AG09319 (cell line): ENCODE measurements at regions not wholly inside any gene's neighbourhood (a gene's known extent, or its start where the extent isn't known, plus 50 kb on each side); places are given as distances from the start of the nearest gene placed in this dataset.

Experiments
- DNase-seq: peaks from one replicate; pipeline ENCODE4 v3.0.0-alpha.2; 2010; ENCODE audit warnings: low read depth; ENCODE audit errors: extremely low read depth
- TF ChIP-seq, protein P1 (sequence below): IDR thresholded peaks from 2 replicates; pipeline ENCODE4 v1.5.1; 2011; ENCODE audit warnings: low read depth, mild to moderate bottlenecking, inconsistent platforms, low read length, moderate library complexity

DNA sequence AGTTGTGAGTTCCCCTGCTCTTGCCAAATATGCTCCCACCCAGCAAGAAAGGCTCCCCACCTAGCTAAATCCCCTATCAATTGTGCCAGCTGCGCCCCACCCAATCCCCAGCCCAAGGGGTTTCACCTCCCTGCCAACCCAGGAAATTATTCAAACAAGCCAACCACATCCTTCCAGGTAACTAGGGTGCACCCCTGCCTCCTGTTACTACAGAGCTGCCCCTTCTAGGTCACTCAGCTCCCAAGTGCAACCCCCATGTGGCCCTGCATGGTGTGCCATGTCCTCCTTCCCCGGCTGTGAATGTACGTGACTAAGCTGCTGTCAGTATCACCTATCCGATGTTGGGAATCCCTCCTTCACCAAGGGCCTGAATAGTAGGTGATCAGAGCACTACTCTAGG lies 91.2 kb upstream of the LDAH start:
- TF ChIP-seq, protein P1, sequence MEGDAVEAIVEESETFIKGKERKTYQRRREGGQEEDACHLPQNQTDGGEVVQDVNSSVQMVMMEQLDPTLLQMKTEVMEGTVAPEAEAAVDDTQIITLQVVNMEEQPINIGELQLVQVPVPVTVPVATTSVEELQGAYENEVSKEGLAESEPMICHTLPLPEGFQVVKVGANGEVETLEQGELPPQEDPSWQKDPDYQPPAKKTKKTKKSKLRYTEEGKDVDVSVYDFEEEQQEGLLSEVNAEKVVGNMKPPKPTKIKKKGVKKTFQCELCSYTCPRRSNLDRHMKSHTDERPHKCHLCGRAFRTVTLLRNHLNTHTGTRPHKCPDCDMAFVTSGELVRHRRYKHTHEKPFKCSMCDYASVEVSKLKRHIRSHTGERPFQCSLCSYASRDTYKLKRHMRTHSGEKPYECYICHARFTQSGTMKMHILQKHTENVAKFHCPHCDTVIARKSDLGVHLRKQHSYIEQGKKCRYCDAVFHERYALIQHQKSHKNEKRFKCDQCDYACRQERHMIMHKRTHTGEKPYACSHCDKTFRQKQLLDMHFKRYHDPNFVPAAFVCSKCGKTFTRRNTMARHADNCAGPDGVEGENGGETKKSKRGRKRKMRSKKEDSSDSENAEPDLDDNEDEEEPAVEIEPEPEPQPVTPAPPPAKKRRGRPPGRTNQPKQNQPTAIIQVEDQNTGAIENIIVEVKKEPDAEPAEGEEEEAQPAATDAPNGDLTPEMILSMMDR, result no peak
- no peak for DNase-seq

DNA sequence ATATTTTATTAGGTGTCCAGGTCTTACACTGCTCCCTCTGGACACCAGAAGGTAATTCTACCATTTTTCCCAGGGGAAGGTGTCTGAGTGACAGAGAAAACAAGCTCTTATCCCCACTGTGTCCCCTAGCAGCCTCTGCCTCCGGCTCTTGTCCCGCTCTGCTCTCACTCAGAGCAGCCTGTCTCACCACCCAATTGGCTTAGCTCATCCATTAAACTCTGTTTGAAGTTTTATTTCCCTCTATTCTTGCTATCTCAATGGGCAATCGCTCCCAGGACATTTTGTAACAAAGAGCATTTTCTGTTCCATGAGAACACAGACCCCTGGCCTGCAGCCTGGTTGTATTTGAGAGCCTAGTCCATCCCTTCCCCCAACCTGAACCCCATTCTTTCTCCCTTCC lies 90.6 kb upstream of the LDAH start:
- DNase-seq, result no peak
- TF ChIP-seq, protein P1, result no peak

DNA sequence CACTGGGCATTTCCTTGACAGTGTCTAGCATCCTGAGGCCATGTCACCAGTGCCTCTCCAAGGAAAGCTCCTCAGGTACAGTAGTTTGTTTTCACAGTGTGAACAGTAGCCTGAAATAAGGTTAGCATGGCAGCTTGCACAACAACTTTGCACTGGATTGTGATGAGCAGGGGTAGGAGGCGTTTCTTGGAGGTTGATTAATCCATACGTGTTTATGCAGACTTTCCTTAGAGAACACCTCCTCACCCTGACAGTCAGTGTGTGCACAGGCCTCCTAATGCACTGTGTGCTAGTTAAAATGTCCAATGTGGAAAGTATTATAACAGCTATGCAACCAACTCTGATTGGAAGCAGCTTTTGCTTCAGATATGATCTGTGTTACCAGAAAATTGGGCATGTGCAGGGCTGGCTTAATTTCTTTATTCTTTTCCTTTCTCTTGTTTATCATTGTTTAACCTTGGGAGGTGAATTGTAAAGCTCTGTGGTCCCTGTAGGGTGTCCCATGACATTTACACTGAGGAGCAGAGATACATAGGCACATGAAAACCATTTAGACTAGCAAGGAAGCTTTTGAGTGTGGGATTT lies 77.2 kb upstream of the LDAH start:
- DNase-seq, result no peak
- TF ChIP-seq, protein P1, result no peak

DNA sequence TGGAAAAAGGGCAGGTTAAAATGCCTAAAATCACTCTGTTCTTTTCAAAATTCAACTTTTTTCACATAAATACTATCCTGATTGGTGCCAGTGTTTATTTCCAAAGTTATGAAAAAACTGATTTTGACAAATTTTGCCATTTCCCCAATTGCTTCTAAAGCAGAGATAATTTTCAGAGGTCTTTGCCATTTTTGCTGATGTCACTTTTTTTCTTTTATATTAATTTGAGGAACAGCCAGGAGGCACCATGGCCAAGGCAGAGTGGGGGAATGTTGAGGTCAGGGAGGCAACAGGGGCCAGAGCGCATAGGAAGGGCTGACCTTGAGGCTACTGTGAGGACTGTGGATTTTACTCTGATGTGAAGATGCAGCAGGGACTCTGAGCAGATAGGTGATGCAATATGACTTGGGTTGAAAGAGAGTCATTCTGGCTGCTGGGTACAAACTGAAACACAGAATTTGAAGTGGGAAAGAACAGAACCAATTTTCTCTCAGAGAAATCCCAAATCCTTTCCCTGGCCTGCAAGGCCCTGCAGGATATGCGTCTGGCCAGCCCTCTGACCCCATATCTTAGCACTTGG lies 75.1 kb upstream of the LDAH start:
- DNase-seq, result no peak
- TF ChIP-seq, protein P1, result no peak

DNA sequence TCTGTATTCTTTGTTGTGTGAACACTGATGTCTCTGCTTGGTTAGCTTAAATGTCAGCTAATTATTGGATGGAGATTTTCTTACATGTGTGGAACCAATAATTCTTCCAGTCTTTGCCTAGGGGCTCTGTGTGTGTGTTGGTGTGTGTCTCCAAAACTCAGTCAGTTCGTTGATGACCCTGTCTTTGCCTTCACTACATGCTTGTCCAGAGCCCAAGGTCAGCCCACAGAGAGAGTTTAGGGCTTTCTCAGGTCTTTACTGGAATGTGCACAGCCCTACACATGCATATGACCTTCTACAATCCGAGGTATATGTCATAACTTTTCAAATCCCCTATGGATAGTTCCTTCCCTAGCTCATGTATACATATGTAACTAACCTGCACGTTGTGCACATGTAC lies 74.1 kb upstream of the LDAH start:
- TF ChIP-seq, protein P1, result no peak
- no peak for DNase-seq

DNA sequence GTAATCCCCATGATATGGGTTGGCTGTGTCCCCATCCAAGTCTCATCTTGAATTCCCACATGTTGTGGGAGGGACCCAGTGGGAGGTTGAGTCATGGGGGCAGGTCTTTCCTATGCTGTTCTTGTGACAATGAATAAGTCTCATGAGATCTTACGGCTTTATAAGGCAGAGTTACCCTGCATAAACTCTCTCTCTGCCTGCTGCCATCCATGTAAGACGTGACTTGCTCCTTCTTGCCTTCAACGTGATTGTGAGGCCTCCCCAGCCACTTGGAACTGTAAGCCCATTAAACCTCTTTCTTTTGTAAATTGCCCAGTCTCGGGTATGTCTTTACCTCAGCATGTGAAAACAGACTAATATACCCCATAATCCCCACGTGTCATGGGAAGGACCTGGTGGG lies 61.9 kb upstream of the LDAH start:
- TF ChIP-seq, protein P1, result no peak
- no peak for DNase-seq

DNA sequence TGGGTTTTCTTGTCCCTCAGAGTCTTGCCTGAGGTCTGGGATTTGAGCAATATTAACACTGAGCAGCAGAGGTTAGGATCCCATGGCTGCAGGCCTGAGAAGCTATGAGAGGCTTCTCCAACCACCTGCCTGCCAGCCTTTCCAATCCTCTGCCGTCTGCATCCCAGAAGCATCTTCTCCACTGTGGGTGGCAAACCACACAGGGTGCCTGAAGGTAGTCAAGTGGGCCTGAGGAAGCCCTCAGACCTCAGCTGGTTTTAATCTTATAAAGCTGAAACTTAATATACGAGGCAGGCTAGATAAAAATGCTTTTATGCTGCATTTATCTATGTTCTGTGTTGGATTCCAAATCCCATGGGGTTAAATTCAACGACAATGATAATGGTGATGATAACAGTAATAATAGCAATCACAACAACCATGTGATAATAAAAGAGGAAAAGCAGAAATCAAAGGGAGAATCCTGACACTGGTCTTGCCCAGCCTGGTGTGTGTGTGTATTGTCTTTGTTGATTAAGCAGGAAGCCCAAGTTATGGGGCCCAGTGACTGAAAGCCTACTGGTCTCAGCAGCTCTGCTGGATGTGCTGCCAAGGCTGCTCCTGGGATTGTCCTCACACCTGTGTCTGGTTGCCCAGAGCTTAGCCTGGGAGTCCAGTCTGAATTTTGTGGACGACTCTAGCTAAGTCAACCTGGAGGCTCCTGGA lies 59.7 kb upstream of the LDAH start:
- TF ChIP-seq, protein P1, result no peak
- DNase-seq, result no peak
